ENCODE measurements at regions not wholly inside any gene's neighbourhood (a gene's known extent, or its start where the extent isn't known, plus 50 kb on each side); places are given as distances from the start of the nearest gene placed in this dataset.

- TF ChIP-seq EZH2 (IDR thresholded peaks at IDR 0.05), result no peak
- TF ChIP-seq FOXP2 (optimal IDR thresholded peaks at IDR 0.05; ENCODE audit: control extremely low read depth, extremely low read length, insufficient read depth), result no peak
- TF ChIP-seq POLR2AphosphoS5 (IDR thresholded peaks at IDR 0.05; ENCODE audit: borderline replicate concordance, low read depth, low read length), result no peak
These were observed 767.6 kb downstream of the KCNJ18 start for GRCh38 chr17:22459953-22460350.
